ENCODE measurements at regions not wholly inside any gene's neighbourhood (a gene's known extent, or its start where the extent isn't known, plus 50 kb on each side); places are given as distances from the start of the nearest gene placed in this dataset.

DNA sequence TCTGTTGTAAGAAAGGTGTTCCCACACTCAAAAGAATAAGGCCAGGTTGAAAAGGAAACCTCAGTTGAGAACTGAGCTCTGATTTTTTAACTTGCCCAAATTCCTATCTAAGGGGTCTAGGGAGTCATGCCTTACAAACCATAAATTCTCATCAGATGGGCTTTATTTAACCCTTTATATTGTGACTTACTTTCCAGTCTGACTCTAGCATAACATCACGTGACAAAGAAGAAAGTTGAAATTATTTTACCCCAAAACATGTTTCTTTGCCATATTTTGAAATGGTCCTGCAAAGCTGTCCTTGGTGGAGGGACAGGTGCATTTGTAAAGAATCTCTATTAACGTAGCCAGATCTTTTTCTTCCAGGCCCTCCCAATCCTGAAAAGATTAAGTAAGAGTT is 411.7 kb downstream of the GALC start:
- H3K4me3 ChIP-seq (ENCODE audit: low read depth, low read length) = no peak overlapping the region
- TF ChIP-seq, protein P1, sequence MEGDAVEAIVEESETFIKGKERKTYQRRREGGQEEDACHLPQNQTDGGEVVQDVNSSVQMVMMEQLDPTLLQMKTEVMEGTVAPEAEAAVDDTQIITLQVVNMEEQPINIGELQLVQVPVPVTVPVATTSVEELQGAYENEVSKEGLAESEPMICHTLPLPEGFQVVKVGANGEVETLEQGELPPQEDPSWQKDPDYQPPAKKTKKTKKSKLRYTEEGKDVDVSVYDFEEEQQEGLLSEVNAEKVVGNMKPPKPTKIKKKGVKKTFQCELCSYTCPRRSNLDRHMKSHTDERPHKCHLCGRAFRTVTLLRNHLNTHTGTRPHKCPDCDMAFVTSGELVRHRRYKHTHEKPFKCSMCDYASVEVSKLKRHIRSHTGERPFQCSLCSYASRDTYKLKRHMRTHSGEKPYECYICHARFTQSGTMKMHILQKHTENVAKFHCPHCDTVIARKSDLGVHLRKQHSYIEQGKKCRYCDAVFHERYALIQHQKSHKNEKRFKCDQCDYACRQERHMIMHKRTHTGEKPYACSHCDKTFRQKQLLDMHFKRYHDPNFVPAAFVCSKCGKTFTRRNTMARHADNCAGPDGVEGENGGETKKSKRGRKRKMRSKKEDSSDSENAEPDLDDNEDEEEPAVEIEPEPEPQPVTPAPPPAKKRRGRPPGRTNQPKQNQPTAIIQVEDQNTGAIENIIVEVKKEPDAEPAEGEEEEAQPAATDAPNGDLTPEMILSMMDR (IDR thresholded peaks at IDR 0.05; ENCODE audit: low read depth, low read length, missing control alignments) = no peak
- no peak for DNase-seq (ENCODE audit: low read depth)

DNA sequence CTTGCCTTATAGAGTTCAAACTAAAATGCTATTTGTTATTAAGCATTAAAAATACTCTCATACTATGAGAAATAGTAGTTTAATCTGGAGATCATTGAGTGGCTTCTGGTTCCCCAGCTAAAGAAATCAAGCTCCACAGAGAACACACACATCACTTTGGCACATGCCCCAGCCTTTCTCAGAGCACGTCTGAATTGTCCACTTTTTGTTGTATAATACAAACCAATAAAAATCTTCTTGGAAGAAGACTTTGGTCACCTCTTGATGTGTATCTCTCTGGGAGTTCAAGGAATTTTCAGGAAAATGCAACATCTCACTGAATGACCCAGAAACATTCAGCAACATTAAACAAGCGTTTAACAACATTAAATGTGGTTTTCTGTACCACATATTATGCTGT is 413.9 kb downstream of the GALC start:
- DNase-seq (ENCODE audit: low read depth) = no peak
- no peak overlapping the region for H3K4me3 ChIP-seq (ENCODE audit: low read depth, low read length)
- TF ChIP-seq, protein P1 (IDR thresholded peaks at IDR 0.05; ENCODE audit: low read depth, low read length, missing control alignments) = no peak

DNA sequence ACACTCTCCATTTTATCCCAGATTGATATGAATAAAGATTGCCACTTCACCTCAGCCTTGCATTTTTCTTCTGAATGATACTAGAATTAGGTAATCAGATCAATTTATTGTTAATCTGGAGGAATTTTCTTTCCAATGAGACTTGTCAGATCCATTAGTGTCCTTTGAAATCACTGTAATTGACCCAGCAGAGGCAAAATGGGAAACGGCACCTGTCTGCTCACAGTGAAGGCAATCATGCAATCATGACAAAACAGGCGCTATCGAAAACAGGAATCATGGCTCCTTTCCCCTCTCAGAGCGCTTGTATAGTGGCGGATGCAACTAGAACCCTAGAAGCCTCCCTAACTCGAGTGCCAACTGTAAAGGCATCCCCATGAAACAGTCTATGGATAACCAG is 417.6 kb downstream of the GALC start:
- DNase-seq (ENCODE audit: low read depth) = no peak
- TF ChIP-seq, protein P1 (IDR thresholded peaks at IDR 0.05; ENCODE audit: low read depth, low read length, missing control alignments) = no peak
- no peak overlapping the region for H3K4me3 ChIP-seq (ENCODE audit: low read depth, low read length)

DNA sequence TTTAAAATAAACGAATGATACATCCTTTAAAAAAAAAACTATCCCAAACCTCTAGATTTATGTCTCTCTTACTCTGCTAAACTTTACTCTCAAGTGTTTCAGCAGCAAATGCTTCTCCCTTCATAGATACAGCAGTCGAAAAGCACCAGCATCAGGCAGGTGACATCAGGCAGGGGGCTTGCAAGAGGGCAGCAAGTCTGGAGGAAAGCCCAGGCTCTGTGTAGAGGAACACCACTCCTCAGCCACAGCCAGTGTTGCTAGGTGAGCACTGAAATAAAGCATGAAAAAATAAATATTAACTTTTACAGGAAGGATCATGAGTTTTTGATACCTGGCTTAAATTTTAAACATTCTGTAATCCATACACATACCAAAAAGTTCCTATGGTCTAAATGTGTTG is 419.4 kb downstream of the GALC start:
- H3K4me3 ChIP-seq (ENCODE audit: low read depth, low read length) = no peak overlapping the region
- DNase-seq (ENCODE audit: low read depth) = no peak
- TF ChIP-seq, protein P1 (IDR thresholded peaks at IDR 0.05; ENCODE audit: low read depth, low read length, missing control alignments) = no peak

DNA sequence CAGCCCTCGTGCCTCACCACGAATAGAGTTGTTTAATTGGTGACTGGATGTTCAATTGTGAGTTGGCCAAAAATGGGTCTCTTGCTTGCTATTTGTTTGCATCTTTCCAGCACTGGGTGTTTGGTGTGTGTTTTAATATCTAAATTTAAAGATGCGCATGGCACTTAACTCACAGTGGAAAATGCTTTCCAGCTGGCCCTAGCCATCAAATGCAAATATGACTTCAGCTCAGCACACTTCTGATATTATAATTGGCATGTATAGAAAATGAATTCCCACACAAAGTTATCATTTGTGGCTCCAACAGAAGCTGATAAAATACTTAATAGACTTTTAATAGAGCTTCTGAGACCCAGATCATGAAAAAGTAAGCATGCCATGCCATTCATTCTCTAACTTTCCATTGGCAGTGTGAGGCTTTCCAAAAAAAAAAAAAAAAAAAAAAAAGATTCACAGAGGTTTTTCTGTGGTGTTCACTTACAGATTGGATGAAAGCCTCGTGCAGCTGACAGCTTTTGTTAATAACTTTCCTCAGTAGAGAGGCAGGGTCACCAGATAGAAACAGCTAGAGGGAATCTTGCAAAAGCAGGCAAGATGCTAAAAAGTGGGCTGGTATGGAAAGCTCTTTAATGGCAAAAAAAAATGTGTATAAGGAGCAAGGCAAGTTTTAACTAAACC is 425.2 kb downstream of the GALC start:
- no peak for DNase-seq (ENCODE audit: low read depth)
- H3K4me3 ChIP-seq (ENCODE audit: low read depth, low read length) = no peak overlapping the region
- TF ChIP-seq, protein P1 (IDR thresholded peaks at IDR 0.05; ENCODE audit: low read depth, low read length, missing control alignments) = no peak

DNA sequence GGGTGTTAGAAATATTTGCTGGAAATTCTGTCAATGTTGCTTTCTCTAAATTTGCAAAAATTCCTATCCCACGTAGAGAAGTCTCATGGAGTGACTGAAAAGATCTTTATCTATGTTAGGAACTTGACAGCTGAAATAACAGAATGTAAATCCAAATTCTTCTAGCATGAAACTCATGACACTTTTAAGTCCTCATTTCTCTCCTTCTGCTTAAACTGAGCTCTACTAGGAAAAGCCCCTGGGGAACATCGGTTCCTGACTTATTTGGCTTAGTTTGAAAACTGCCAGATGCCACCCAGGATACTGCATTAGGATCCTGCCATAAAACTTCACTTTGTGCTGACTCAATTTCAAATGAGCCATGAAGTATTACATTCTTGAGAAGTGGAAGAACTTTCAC is 426.0 kb downstream of the GALC start:
- TF ChIP-seq, protein P1 (IDR thresholded peaks at IDR 0.05; ENCODE audit: low read depth, low read length, missing control alignments) = no peak
- H3K4me3 ChIP-seq (ENCODE audit: low read depth, low read length) = no peak overlapping the region
- DNase-seq (ENCODE audit: low read depth) = no peak

DNA sequence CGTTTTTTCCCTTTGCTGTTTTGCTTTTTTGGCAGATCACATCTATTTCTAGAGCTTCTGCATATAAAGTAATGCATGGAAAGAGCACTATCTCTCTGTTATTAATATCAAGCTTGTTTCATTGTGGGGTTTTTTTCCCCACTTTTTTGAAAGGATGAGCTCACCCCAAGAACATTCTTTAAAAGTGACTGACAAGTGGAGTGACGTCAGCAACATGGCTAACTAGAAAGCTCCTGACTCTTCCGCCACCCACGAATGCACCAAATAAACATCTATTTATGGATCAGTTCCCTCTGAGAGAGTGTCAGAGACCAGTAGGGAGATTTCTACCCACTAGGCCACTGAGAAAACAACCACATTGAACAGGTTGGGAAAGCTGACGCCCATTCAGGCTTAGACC is 445.4 kb downstream of the GALC start:
- TF ChIP-seq, protein P1 (IDR thresholded peaks at IDR 0.05; ENCODE audit: low read depth, low read length, missing control alignments) = no peak
- no peak for DNase-seq (ENCODE audit: low read depth)
- no peak overlapping the region for H3K4me3 ChIP-seq (ENCODE audit: low read depth, low read length)
